Epithelial cell of esophagus (primary cell): ENCODE measurements at regions not wholly inside any gene's neighbourhood (a gene's known extent, or its start where the extent isn't known, plus 50 kb on each side); places are given as distances from the start of the nearest gene placed in this dataset.

ENCODE experiments used
- DNase-seq: peaks from one replicate; pipeline ENCODE4 v3.0.0; 2010; ENCODE audit warnings: low read depth
- H3K4me3 ChIP-seq: 2 replicates; pipeline ENCODE4 v1.5.1; 2011; ENCODE audit warnings: mild to moderate bottlenecking, low read length, control low read depth
- TF ChIP-seq, protein P1 (sequence below): IDR thresholded peaks from 2 replicates; pipeline ENCODE4 v1.5.1; 2011; ENCODE audit warnings: low read depth, mild to moderate bottlenecking, low read length, control low read depth, inconsistent platforms; ENCODE audit not compliant: insufficient read depth; ENCODE audit errors: missing control alignments

DNA sequence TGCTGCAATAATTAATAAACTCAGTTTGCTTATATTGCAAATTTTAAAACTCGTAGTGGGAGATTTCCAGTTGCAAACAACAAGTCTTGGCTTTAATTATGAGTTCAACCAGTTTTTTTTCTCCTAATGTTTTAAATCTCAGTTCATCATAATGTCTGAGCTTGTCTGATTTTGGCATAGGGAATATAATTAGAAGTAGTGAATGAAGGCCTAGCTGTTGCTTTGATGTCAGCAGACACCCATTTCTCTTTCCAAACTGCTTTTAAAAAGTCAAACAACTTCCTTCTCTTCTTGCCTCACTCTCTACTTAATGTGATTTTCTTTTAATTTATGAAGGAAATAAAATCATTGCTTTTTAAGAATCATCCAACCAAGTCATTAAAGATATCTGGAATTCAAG, 1462.1 kb downstream of the DPP10 start:
- no peak for DNase-seq
- no peak overlapping the region for H3K4me3 ChIP-seq
- TF ChIP-seq, protein P1, sequence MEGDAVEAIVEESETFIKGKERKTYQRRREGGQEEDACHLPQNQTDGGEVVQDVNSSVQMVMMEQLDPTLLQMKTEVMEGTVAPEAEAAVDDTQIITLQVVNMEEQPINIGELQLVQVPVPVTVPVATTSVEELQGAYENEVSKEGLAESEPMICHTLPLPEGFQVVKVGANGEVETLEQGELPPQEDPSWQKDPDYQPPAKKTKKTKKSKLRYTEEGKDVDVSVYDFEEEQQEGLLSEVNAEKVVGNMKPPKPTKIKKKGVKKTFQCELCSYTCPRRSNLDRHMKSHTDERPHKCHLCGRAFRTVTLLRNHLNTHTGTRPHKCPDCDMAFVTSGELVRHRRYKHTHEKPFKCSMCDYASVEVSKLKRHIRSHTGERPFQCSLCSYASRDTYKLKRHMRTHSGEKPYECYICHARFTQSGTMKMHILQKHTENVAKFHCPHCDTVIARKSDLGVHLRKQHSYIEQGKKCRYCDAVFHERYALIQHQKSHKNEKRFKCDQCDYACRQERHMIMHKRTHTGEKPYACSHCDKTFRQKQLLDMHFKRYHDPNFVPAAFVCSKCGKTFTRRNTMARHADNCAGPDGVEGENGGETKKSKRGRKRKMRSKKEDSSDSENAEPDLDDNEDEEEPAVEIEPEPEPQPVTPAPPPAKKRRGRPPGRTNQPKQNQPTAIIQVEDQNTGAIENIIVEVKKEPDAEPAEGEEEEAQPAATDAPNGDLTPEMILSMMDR, result no peak

- no peak for DNase-seq
- no peak overlapping the region for H3K4me3 ChIP-seq
- TF ChIP-seq, protein P1, result no peak
Measured at GRCh38 chr2:115908731-115909130, 1466.3 kb downstream of the DPP10 start.

DNA sequence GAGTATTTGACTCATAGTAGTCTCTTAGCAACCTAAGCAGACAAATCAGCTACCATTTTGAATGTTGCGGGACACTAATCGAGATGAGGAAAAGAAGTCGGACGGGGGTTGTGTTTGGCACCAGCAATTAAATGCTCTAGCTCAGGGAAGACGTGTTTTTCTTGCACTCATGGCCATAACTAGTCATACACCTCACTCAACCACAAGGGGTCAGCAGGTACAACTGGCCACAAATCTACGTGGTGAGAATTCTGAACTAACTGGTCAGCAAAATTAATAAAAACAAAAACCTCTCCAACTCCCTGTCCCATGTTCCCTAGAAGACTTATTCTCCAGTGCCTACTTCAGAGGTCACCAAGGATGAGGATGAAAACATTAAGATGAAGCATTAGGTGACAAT, 1467.8 kb downstream of the DPP10 start:
- TF ChIP-seq, protein P1, result no peak
- DNase-seq, result no peak
- H3K4me3 ChIP-seq, result no peak overlapping the region

- TF ChIP-seq, protein P1, result no peak
- DNase-seq, result no peak
- no peak overlapping the region for H3K4me3 ChIP-seq
Measured at GRCh38 chr2:115913921-115914320, 1471.5 kb downstream of the DPP10 start.

DNA sequence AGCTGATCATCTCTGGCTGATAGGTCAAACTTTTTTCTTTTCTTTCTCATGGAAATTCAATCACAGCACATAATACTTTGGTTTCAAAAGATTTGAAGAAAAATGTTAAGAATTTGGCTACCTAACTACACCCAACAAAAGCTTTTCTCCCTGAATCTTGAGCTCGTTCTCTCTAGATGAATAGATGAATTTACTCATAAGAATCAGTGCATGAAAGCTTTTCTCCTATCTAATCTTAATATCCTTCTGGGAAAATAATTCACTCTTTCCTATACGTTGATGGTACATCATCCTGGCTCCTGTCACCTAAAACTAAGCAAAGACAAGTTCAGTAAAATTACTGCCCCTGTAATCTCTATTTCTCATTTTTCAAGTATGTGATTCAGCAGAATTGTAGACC, 1479.1 kb downstream of the DPP10 start:
- TF ChIP-seq, protein P1, result no peak
- H3K4me3 ChIP-seq, result no peak overlapping the region
- no peak for DNase-seq

DNA sequence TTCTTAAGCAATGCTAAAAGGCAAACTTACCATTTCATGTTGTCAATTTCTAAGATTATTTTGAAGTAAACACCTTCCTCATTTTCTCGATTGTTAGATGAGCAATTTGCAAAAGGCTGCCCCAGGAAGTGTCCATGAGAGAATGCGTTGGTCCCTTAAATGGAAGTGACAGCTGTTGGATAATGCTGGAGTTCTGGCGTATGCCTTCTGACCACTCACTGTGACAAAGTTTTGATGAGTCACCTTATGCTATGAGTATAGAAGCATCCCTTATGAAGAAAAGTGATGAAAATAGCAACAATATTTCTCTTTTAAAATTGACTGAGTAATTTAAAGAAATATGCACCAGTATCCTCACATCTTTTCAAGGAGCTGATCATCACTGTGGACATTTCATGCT, 1497.5 kb downstream of the DPP10 start:
- DNase-seq, result no peak
- H3K4me3 ChIP-seq, result no peak overlapping the region
- TF ChIP-seq, protein P1, result no peak

DNA sequence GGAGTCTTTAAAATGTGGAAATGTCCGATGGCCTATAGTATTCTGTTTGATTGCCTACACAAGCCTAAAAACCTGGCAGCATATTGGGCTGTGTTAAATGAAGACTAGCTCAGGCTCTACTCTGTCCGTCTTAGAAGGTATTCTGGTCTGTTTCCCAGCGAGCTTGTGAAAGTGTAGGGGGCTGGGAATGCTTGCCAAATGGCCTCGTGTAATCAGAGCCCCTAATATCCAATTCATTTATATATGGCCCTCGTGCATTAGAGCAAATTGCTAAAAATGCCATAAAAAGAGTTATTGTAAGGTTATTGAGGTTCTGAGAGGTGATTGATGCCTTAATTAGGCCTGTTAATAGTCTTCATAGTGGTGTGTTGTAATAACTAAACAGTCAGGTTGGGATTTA, 1500.4 kb downstream of the DPP10 start:
- TF ChIP-seq, protein P1, result no peak
- DNase-seq, result no peak
- H3K4me3 ChIP-seq, result no peak overlapping the region
